ENCODE measurements at regions not wholly inside any gene's neighbourhood (a gene's known extent, or its start where the extent isn't known, plus 50 kb on each side); places are given as distances from the start of the nearest gene placed in this dataset.
"Not testable (repeated sequence)": the region's sequence is repeated elsewhere in the genome, so short reads cannot be mapped to it uniquely, and the experiment has no call there.

DNA sequence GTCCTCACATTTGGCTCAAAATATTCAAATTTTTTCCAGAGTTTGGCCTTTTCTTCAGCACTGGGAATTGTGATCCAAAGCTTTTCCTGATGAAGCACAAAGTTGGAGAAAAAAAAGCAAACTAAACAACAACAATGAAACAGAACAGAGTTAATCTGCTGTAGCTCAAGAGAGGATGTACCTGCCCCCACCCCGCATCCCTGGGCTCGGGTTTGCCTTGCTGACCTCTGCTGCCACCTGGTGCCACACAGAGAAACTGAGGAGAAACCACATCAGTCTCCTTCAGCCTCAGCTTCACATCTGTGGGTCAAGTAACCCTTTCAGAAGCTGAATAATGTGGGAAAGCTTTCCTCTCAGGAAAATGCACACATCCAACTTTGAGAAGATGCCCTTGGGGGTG, 290.4 kb downstream of the RTP5 start:
- not testable (repeated sequence) for DNase-seq

GRCh38 chr2:242165115-242165514, 295.6 kb downstream of the RTP5 start:
- DNase-seq: not testable (repeated sequence)

DNA sequence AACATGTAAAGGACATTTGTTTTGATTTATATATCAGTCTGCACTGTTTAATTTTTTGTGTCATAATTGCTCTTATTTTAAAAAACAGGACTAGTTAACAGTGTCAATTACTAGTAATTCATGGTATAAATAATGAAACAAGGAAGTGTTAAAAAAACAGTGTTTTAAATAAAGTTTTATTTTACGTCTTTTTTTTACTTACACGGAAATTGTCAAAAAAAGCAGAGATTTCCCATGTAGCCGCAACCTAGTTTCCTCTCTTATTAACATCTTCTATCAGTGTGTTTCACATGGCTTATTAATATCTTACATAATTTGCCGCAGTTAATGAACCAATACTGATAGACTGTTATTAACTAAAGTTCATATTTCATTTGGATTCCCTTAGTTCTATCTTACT, 301.8 kb downstream of the RTP5 start:
- not testable (repeated sequence) for DNase-seq
